K562 (cell line): ENCODE measurements at regions not wholly inside any gene's neighbourhood (a gene's known extent, or its start where the extent isn't known, plus 50 kb on each side); places are given as distances from the start of the nearest gene placed in this dataset.

ENCODE experiments used
- ATAC-seq: fragments of 200-7000 bp; cut with Tn5 transposase; 3 replicates; pipeline ENCODE4 v1.9.1; 2020; ENCODE audit warnings: moderate library complexity
- BruUV-seq: library from RNA; stranded (reverse); fragments of 400-500 nt; replicated peaks from 2 replicates; lab custom pipeline; 2021; lab: Mats Ljungman, UMichigan
- CTCF ChIA-PET: fragments of 300-600 bp; formaldehyde crosslinking; extraction: SDS; loops from one replicate; lab custom pipeline; 2021; ENCODE audit warnings: low intra/inter-chr PET ratio; lab: Yijun Ruan, JAX
- POLR2A ChIA-PET: fragments of 300-600, 350-650 bp; sonication (Branson Sonifier 250); formaldehyde crosslinking; extraction: SDS; loops from one replicate; lab custom pipeline; 2021; ENCODE audit warnings: antibody characterized with exemption, inconsistent platforms; lab: Yijun Ruan, JAX
- DNase-seq, 4 experiments: peaks; one replicate each; pipeline versions ENCODE4 v3.0.0 to v3.0.0-alpha.2; 2011 to 2018; ENCODE audit warnings: low spot score in 3 of 4, mixed read lengths in 3 of 4; ENCODE audit errors: extremely low read depth in 1 of 4
- FAIRE-seq: peaks from 2 replicates; lab custom pipeline; 2011; peaks lifted over from hg19 to GRCh38; lab: Jason Lieb, UNC
- H2AFZ ChIP-seq: 2 replicates; pipeline ENCODE4 v1.6.0; 2011; ENCODE audit warnings: low read depth, low read length, control low read depth, inconsistent platforms
- H3K27ac ChIP-seq: fragments of 200-600 bp; 3 replicates; pipeline ENCODE4 v1.8.0; 2011; ENCODE audit warnings: low read depth, mild to moderate bottlenecking, control low read depth, inconsistent platforms, low read length, moderate library complexity, mixed read lengths; ENCODE audit errors: extremely low read depth
- H3K27me3 ChIP-seq, 2 experiments: fragments of 300-600 bp in 1 of 2; 2 replicates in 1 of 2; 3 replicates in 1 of 2; pipeline versions ENCODE4 v1.6.0 to v1.8.0; 2011; ENCODE audit warnings: inconsistent platforms in 2 of 2, low read length in 2 of 2, mild to moderate bottlenecking in 1 of 2, mixed read lengths in 1 of 2, moderate library complexity in 1 of 2; ENCODE audit not compliant: control insufficient read depth in 2 of 2, insufficient read depth in 2 of 2
- H3K36me3 ChIP-seq: fragments of 300-600 bp; 3 replicates; pipeline ENCODE4 v1.8.0; 2011; ENCODE audit warnings: mild to moderate bottlenecking, low read length, inconsistent platforms; ENCODE audit not compliant: control insufficient read depth, insufficient read depth
- H3K4me1 ChIP-seq, 2 experiments: fragments of 200-600 bp in 1 of 2; replicated peaks in 1 of 2; 2 replicates in 1 of 2; 3 replicates in 1 of 2; pipeline versions ENCODE4 v1.5.1 to v1.8.0; 2011; ENCODE audit warnings: inconsistent platforms in 2 of 2, low read length in 2 of 2, mild to moderate bottlenecking in 1 of 2, mixed read lengths in 1 of 2, moderate library complexity in 1 of 2; ENCODE audit not compliant: control insufficient read depth in 2 of 2, insufficient read depth in 2 of 2
- H3K4me2 ChIP-seq: 2 replicates; pipeline ENCODE4 v1.6.1; 2011; ENCODE audit warnings: low read length, control low read depth, inconsistent platforms, mixed read lengths; ENCODE audit not compliant: insufficient read depth
- H3K4me3 ChIP-seq: fragments of 200-600 bp; sonication (generic), shearing (Covaris generic); 2 replicates; pipeline ENCODE4 v1.5.1; 2016; ENCODE audit warnings: control low read depth, inconsistent platforms
- H3K79me2 ChIP-seq: fragments of 200-600 bp; 3 replicates; pipeline ENCODE4 v1.8.0; 2011; ENCODE audit warnings: low read length, inconsistent platforms; ENCODE audit not compliant: control insufficient read depth, insufficient read depth
- H3K9ac ChIP-seq, 2 experiments: 2 replicates each; pipeline versions ENCODE4 v1.6.0 to v1.6.1; 2011; ENCODE audit warnings: low read depth in 2 of 2, low read length in 2 of 2, control low read depth in 1 of 2, inconsistent platforms in 1 of 2, mild to moderate bottlenecking in 1 of 2, mixed read lengths in 1 of 2; ENCODE audit not compliant: insufficient read depth in 1 of 2
- H3K9me1 ChIP-seq: one replicate; pipeline ENCODE4 v1.6.0; 2011; ENCODE audit warnings: inconsistent platforms, mild to moderate bottlenecking, low read length, moderate library complexity; ENCODE audit not compliant: control insufficient read depth, insufficient read depth
- H3K9me3 ChIP-seq: replicated peaks from 2 replicates; pipeline ENCODE4 v1.5.1; 2011; ENCODE audit warnings: low read depth, low read length, inconsistent platforms; ENCODE audit not compliant: control insufficient read depth, insufficient read depth
- H4K20me1 ChIP-seq: replicated peaks from 2 replicates; pipeline ENCODE4 v1.6.1; 2011; ENCODE audit warnings: low read length, inconsistent platforms, mixed read lengths; ENCODE audit not compliant: control insufficient read depth, insufficient read depth
- HDAC3 ChIP-seq: fragments of 450-650 bp; IDR thresholded peaks from 2 replicates; pipeline ENCODE4 v1.6.1; 2018; ENCODE audit warnings: borderline replicate concordance, mild to moderate bottlenecking, moderate library complexity; ENCODE audit not compliant: partially characterized antibody
- OTX1 ChIP-seq: fragments of 450-650 bp; formaldehyde crosslinking; IDR thresholded peaks from 2 replicates; pipeline ENCODE4 v1.4.0; 2022; ENCODE audit warnings: mild to moderate bottlenecking
- SETDB1 ChIP-seq: IDR thresholded peaks from one replicate; pipeline ENCODE4 v1.6.1; 2012; ENCODE audit warnings: low read length, control low read depth, inconsistent platforms
- ZNF316 ChIP-seq: fragments of 450-650 bp; IDR thresholded peaks from 2 replicates; pipeline ENCODE4 v1.6.1; 2016
- ZNF778 ChIP-seq: fragments of 450-650 bp; formaldehyde crosslinking; IDR thresholded peaks from 2 replicates; pipeline ENCODE4 v1.4.0; 2020; ENCODE audit warnings: mild to moderate bottlenecking, moderate library complexity
- WGBS: fragments of 100-300 bp; shearing (Covaris generic); methylation state at CpG from one replicate; pipeline ENCODE4 v1.1.6; 2016; ENCODE audit warnings: low coverage, mixed read lengths; ENCODE audit not compliant: insufficient coverage; ENCODE audit errors: missing lambda C conversion rate; 5-methylcytosine and 5-hydroxymethylcytosine counted together
- in situ Hi-C: fragments of 300-500 bp; cut with MboI; formaldehyde crosslinking; loops from 4 replicates; pipeline ENCODE4 v1.15.0; 2018; ENCODE audit warnings: inconsistent platforms, mixed read lengths
- intact Hi-C: fragments of 100-400 bp; cut with micrococcal nuclease; formaldehyde crosslinking; loops from 2 replicates; pipeline ENCODE4 v1.14.2; 2022

- ChIA-PET POLR2A (no interaction called here), CTCF (no interaction called here)
- Histone ChIP-seq H3K4me3 (no peak overlapping the region), H3K9ac (no peak overlapping the region), H4K20me1 (no peaks in the 10 kb centered on the region), H3K4me1 (no peaks in the 10 kb centered on the region; a peak in 1 of 5 replicates), H3K36me3 (no peaks in the 10 kb centered on the region), H3K9me3 (no peaks in the 10 kb centered on the region), H3K4me2 (no peak overlapping the region), H3K9me1 (no peaks in the 10 kb centered on the region), H3K27me3 (no peaks in the 10 kb centered on the region; a peak in 1 of 5 replicates), H3K79me2 (no peaks in the 10 kb centered on the region), H2AFZ (no peak overlapping the region), H3K27ac (no peak overlapping the region)
- in situ Hi-C loops (no loop called here), intact Hi-C loops (no loop called here)
- DNase-seq: no peak
- ATAC-seq: no peak
- WGBS: 0% methylated on average over 4 of the region's 4 CpGs
- BruUV-seq: no TSS peak
- TF ChIP-seq SETDB1: no peak
- TF ChIP-seq ZNF316: no peak
- no peak for FAIRE-seq
Observed at GRCh38 chr11:115700496-115700895, 196.3 kb upstream of the CADM1 start.

- Histone ChIP-seq H3K79me2 (no peaks in the 10 kb centered on the region), H3K9me3 (no peaks in the 10 kb centered on the region), H2AFZ (no peak overlapping the region), H3K4me1 (no peaks in the 10 kb centered on the region; a peak in 1 of 5 replicates), H3K4me3 (no peak overlapping the region), H3K9me1 (no peaks in the 10 kb centered on the region), H3K9ac (no peak overlapping the region), H3K4me2 (no peak overlapping the region), H3K36me3 (no peaks in the 10 kb centered on the region), H3K27ac (no peak overlapping the region), H3K27me3 (no peaks in the 10 kb centered on the region; a peak in 1 of 5 replicates), H4K20me1 (no peaks in the 10 kb centered on the region)
- intact Hi-C loops (no loop called here), in situ Hi-C loops (no loop called here)
- ChIA-PET POLR2A (no interaction called here), CTCF (no interaction called here)
- no peak for DNase-seq
- TF ChIP-seq OTX1 (CRISPR knock-in tag) (no peak), ZNF778 (no peak), HDAC3 (no peak)
- no peak for FAIRE-seq
- 2% methylated on average over 3 of the region's 3 CpGs for WGBS
- BruUV-seq: no TSS peak
- no peak for ATAC-seq
Observed at GRCh38 chr11:115699733-115700132, 195.5 kb upstream of the CADM1 start.
